ENCODE measurements at regions not wholly inside any gene's neighbourhood (a gene's known extent, or its start where the extent isn't known, plus 50 kb on each side); places are given as distances from the start of the nearest gene placed in this dataset.

DNA sequence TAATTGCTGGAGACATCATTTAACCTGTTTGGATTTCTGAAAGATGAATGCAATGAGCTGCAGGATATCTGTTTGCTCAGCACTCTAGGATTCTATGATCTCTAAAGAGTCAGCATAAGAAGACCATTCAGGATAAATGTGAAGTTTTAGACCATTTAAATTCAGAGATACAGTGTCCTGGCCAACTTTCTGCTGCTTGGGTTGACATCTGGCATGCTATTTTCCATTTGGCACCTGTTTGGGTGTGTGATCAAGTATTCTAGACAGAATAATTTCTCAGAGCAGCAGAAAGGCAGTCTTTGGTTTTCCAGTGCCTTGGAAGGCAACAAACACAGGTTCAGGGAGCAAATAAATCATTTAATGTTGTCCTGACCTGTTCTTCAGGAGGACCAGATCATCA lies 144.8 kb upstream of the NDUFV2 start:
- Histone ChIP-seq H2AFZ (ENCODE audit: low read length) (no peak overlapping the region), H3F3A (ENCODE audit: low read depth) (no peaks in the 10 kb centered on the region), H3K79me2 (ENCODE audit: insufficient read depth, low read length) (no peaks in the 10 kb centered on the region), H3K4me2 (ENCODE audit: low read depth, low read length, poor library complexity, severe bottlenecking) (no peak overlapping the region), H3K27me3 (ENCODE audit: insufficient read depth, low read length, poor library complexity, severe bottlenecking) (no peaks in the 10 kb centered on the region), H4K20me1 (ENCODE audit: insufficient read depth, low read length, poor library complexity, severe bottlenecking) (no peaks in the 10 kb centered on the region), H3K9me2 (replicated peaks; ENCODE audit: low read depth, low read length) (no peaks in the 10 kb centered on the region), H3K4me1 (ENCODE audit: insufficient read depth, low read length, poor library complexity, severe bottlenecking) (peaks cover 6% of the 10 kb centered on the region), H3K9me3 (ENCODE audit: insufficient read depth, low read depth, low read length) (peaks cover 5% of the 10 kb centered on the region; the same call in 1 of the 2 replicates), H3K36me3 (ENCODE audit: insufficient read depth, low read length) (no peaks in the 10 kb centered on the region), H3K4me3 (ENCODE audit: low read length, poor library complexity, severe bottlenecking) (no peak overlapping the region), H3K9ac (ENCODE audit: low read depth, low read length, poor library complexity, severe bottlenecking) (no peak overlapping the region)
- TF ChIP-seq EZH2phosphoT487 (IDR thresholded peaks at IDR 0.05; ENCODE audit: borderline replicate concordance) (no peak), CTCF (conservative IDR thresholded peaks at IDR 0.05; ENCODE audit: low read length) (no peak)

DNA sequence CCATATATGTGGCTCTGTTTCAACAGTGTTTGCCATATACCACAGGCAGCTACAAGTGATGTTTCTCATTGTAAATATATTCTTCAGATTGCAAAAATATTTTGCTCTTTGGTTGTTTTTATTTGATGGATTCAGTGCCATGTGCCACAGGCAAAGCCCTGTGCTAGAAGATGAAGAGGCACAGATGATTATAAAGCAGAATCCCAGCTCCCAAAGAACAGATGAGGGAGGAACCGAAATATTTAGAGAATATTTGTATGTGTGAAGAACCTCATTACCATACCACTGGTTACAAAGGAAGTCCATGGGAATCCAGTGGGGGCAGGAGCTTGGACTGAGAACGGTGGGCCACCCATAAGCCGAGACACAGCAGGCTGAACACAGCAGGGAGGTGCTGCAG lies 143.8 kb upstream of the NDUFV2 start:
- Histone ChIP-seq H3F3A (ENCODE audit: low read depth) (no peaks in the 10 kb centered on the region), H3K9ac (ENCODE audit: low read depth, low read length, poor library complexity, severe bottlenecking) (no peak overlapping the region), H3K4me1 (ENCODE audit: insufficient read depth, low read length, poor library complexity, severe bottlenecking) (peaks cover 11% of the 10 kb centered on the region), H4K20me1 (ENCODE audit: insufficient read depth, low read length, poor library complexity, severe bottlenecking) (no peaks in the 10 kb centered on the region), H2AFZ (ENCODE audit: low read length) (no peak overlapping the region), H3K36me3 (ENCODE audit: insufficient read depth, low read length) (no peaks in the 10 kb centered on the region), H3K9me2 (replicated peaks; ENCODE audit: low read depth, low read length) (no peaks in the 10 kb centered on the region), H3K4me2 (ENCODE audit: low read depth, low read length, poor library complexity, severe bottlenecking) (no peak overlapping the region), H3K9me3 (ENCODE audit: insufficient read depth, low read depth, low read length) (no peaks in the 10 kb centered on the region; the same call in 1 of the 2 replicates), H3K4me3 (ENCODE audit: low read length, poor library complexity, severe bottlenecking) (no peak overlapping the region), H3K27me3 (ENCODE audit: insufficient read depth, low read length, poor library complexity, severe bottlenecking) (no peaks in the 10 kb centered on the region), H3K79me2 (ENCODE audit: insufficient read depth, low read length) (no peaks in the 10 kb centered on the region)
- TF ChIP-seq CTCF (conservative IDR thresholded peaks at IDR 0.05; ENCODE audit: low read length) = no peak
- TF ChIP-seq EZH2phosphoT487 (IDR thresholded peaks at IDR 0.05; ENCODE audit: borderline replicate concordance) = no peak

DNA sequence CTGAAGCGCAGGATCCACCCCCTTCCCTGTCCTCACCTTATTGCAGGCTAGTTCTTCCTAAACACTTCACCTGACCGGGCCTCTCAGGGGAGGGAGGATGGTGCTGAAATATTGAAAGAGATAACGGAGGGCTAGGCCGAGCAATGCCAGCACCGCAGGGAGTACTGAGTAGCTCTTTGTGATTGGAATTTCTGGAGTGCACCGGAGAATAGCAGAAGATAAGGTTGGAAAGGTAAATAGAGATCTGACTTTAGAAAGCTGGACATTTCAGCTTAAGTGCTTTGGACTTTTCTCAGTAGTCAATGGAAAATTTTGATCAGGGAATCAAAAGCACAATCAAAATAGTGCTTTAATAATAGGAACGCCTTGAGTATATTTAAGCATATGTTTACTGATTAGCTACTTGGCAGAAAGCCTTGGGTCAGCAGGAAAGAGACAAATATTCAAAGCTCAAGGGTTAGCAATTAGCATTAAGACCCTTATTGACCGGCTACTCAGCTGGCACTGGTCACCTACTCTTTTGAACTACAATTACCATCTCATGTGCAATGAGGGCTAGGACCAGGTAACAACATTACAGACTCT lies 142.9 kb upstream of the NDUFV2 start:
- Histone ChIP-seq H3K9me3 (ENCODE audit: insufficient read depth, low read depth, low read length) (no peaks in the 10 kb centered on the region), H2AFZ (ENCODE audit: low read length) (no peak overlapping the region), H3K9ac (ENCODE audit: low read depth, low read length, poor library complexity, severe bottlenecking) (no peak overlapping the region), H3F3A (ENCODE audit: low read depth) (no peaks in the 10 kb centered on the region), H3K4me3 (ENCODE audit: low read length, poor library complexity, severe bottlenecking) (no peak overlapping the region), H4K20me1 (ENCODE audit: insufficient read depth, low read length, poor library complexity, severe bottlenecking) (no peaks in the 10 kb centered on the region), H3K36me3 (ENCODE audit: insufficient read depth, low read length) (no peaks in the 10 kb centered on the region), H3K27me3 (ENCODE audit: insufficient read depth, low read length, poor library complexity, severe bottlenecking) (no peaks in the 10 kb centered on the region), H3K79me2 (ENCODE audit: insufficient read depth, low read length) (no peaks in the 10 kb centered on the region), H3K4me1 (ENCODE audit: insufficient read depth, low read length, poor library complexity, severe bottlenecking) (peaks cover 11% of the 10 kb centered on the region), H3K9me2 (replicated peaks; ENCODE audit: low read depth, low read length) (no peaks in the 10 kb centered on the region), H3K4me2 (ENCODE audit: low read depth, low read length, poor library complexity, severe bottlenecking) (no peak overlapping the region)
- TF ChIP-seq EZH2phosphoT487 (IDR thresholded peaks at IDR 0.05; ENCODE audit: borderline replicate concordance) (no peak), CTCF (conservative IDR thresholded peaks at IDR 0.05; ENCODE audit: low read length) (no peak)
